Right kidney (tissue), 1 donor: ENCODE measurements at regions not wholly inside any gene's neighbourhood (a gene's known extent, or its start where the extent isn't known, plus 50 kb on each side); places are given as distances from the start of the nearest gene placed in this dataset.

Source experiments
- DNase-seq: peaks from one replicate; pipeline ENCODE4 v3.0.0-alpha.2; 2016

- DNase-seq: no peak
Measured at GRCh38 chr3:105051111-105051510, 315.6 kb upstream of the ALCAM start.

GRCh38 chr3:105051972-105052371 is 314.7 kb upstream of the ALCAM start:
- no peak for DNase-seq

- peak; percentile 10 for DNase-seq
Measured at GRCh38 chr3:105062853-105063252, 303.9 kb upstream of the ALCAM start.

GRCh38 chr3:105065895-105066839 is 300.5 kb upstream of the ALCAM start:
- DNase-seq: no peak

GRCh38 chr3:105067361-105067760 is 299.3 kb upstream of the ALCAM start:
- no peak for DNase-seq

- DNase-seq: no peak
Measured at GRCh38 chr3:105077060-105077822, 289.5 kb upstream of the ALCAM start.

GRCh38 chr3:105083945-105084344 is 282.8 kb upstream of the ALCAM start:
- no peak for DNase-seq

GRCh38 chr3:105085506-105085905 is 281.2 kb upstream of the ALCAM start:
- DNase-seq: no peak

- no peak for DNase-seq
Measured at GRCh38 chr3:105093371-105094252, 273.1 kb upstream of the ALCAM start.

GRCh38 chr3:105094588-105094987 is 272.1 kb upstream of the ALCAM start:
- no peak for DNase-seq

- DNase-seq: no peak
Measured at GRCh38 chr3:105096071-105096470, 270.6 kb upstream of the ALCAM start.

GRCh38 chr3:105101603-105102002 is 265.1 kb upstream of the ALCAM start:
- DNase-seq: no peak

GRCh38 chr3:105103139-105103538 is 263.6 kb upstream of the ALCAM start:
- DNase-seq: no peak

- DNase-seq: no peak
Measured at GRCh38 chr3:105108823-105109222, 257.9 kb upstream of the ALCAM start.

- no peak for DNase-seq
Measured at GRCh38 chr3:105118905-105119304, 247.8 kb upstream of the ALCAM start.

- no peak for DNase-seq
Measured at GRCh38 chr3:105119801-105120340, 246.8 kb upstream of the ALCAM start.

GRCh38 chr3:105130911-105131310 is 235.8 kb upstream of the ALCAM start:
- no peak for DNase-seq

- no peak for DNase-seq
Measured at GRCh38 chr3:105137911-105138310, 228.8 kb upstream of the ALCAM start.

- DNase-seq: no peak
Measured at GRCh38 chr3:105139881-105140560, 226.7 kb upstream of the ALCAM start.

- DNase-seq: no peak
Measured at GRCh38 chr3:105140899-105141367, 225.8 kb upstream of the ALCAM start.

- no peak for DNase-seq
Measured at GRCh38 chr3:105144837-105145236, 221.9 kb upstream of the ALCAM start.
